K562 (cell line): ENCODE measurements at regions not wholly inside any gene's neighbourhood (a gene's known extent, or its start where the extent isn't known, plus 50 kb on each side); places are given as distances from the start of the nearest gene placed in this dataset.

ENCODE experiments used
- ARNT ChIP-seq, 2 experiments: fragments of 450-650 bp; IDR thresholded peaks; 2 replicates each; pipeline ENCODE4 v1.6.1; 2016; ENCODE audit warnings: mild to moderate bottlenecking in 1 of 2
- BRD4 ChIP-seq: fragments of 200-600 bp; sonication (generic); IDR thresholded peaks from 2 replicates; pipeline ENCODE4 v1.6.1; 2017; ENCODE audit warnings: inconsistent platforms
- FOXK2 ChIP-seq, 2 experiments: fragments of 450-650 bp; IDR thresholded peaks in 1 of 2; conservative IDR thresholded peaks in 1 of 2; 2 replicates each; pipeline ENCODE4 v1.6.1; 2016; ENCODE audit warnings: low read depth in 2 of 2, mild to moderate bottlenecking in 1 of 2
- HNRNPLL ChIP-seq: fragments of 200-400 bp; formaldehyde crosslinking; IDR thresholded peaks from 2 replicates; pipeline ENCODE4 v1.6.1; 2017; ENCODE audit warnings: low read length, low read depth, mild to moderate bottlenecking; ENCODE audit not compliant: poor library complexity, severe bottlenecking
- IRF1 ChIP-seq: sonication (generic); formaldehyde crosslinking; IDR thresholded peaks from 2 replicates; pipeline ENCODE4 v1.8.0; 2022; ENCODE audit warnings: missing genetic modification reagents, mild to moderate bottlenecking, borderline replicate concordance
- MYC ChIP-seq, 2 experiments: fragments of 250-450 bp in 1 of 2; sonication (Bioruptor Pico) in 1 of 2; IDR thresholded peaks; 2 replicates each; pipeline versions ENCODE4 v1.5.1 to v1.6.1; 2012 to 2021; ENCODE audit warnings: low read depth in 2 of 2, borderline replicate concordance in 1 of 2, improper control_type of control experiment in 1 of 2, low read length in 1 of 2, mild to moderate bottlenecking in 1 of 2, moderate library complexity in 1 of 2
- RBBP5 ChIP-seq: fragments of 200-600 bp; sonication (generic); IDR thresholded peaks from 2 replicates; pipeline ENCODE4 v1.6.1; 2012; ENCODE audit warnings: borderline replicate concordance, mild to moderate bottlenecking, low read length, control low read depth, inconsistent platforms; ENCODE audit not compliant: insufficient read depth, poor library complexity, severe bottlenecking
- SMARCC2 ChIP-seq: fragments of 450-650 bp; IDR thresholded peaks from 2 replicates; pipeline ENCODE4 v1.6.1; 2017; ENCODE audit warnings: antibody characterized with exemption, moderate library complexity, mild to moderate bottlenecking, low read depth
- ZFP36 ChIP-seq: fragments of 150-350 bp; IDR thresholded peaks from 2 replicates; pipeline ENCODE4 v1.6.1; 2018; ENCODE audit warnings: low read length, low read depth; ENCODE audit not compliant: partially characterized antibody

- TF ChIP-seq ZFP36 (no peak), IRF1 (CRISPR knock-in tag) (no peak), RBBP5 (no peak), FOXK2 (conservative IDR thresholded peaks at IDR 0.05 in 1 of 2, IDR thresholded peaks at IDR 0.05 in 1 of 2; ENCODE audit: low read depth in 2 of 2) (no peak), ARNT (IDR thresholded peaks at IDR 0.05) (no peak), BRD4 (no peak), MYC (IDR thresholded peaks at IDR 0.05; ENCODE audit: low read depth, low read length) (no peak), MYC (CRISPR knock-in tag; IDR thresholded peaks at IDR 0.05; ENCODE audit: borderline replicate concordance, low read depth) (no peak), HNRNPLL (no peak), SMARCC2 (no peak)
Observed at GRCh38 chrX:530726-531610, 99.6 kb upstream of the SHOX start.
